Sigmoid colon (tissue), 4 donors: ENCODE measurements at regions not wholly inside any gene's neighbourhood (a gene's known extent, or its start where the extent isn't known, plus 50 kb on each side); places are given as distances from the start of the nearest gene placed in this dataset.

Experiments used
- CTCF ChIP-seq, 4 experiments: fragments of 450-650 bp in 3 of 4; fragments of 200-600 bp in 1 of 4; IDR thresholded peaks; one replicate each; pipeline ENCODE4 v1.5.1; 2016 to 2019; ENCODE audit warnings: antibody characterized with exemption in 4 of 4, mild to moderate bottlenecking in 3 of 4, moderate library complexity in 2 of 4
- POLR2A ChIP-seq, 2 donors: fragments of 450-650 bp; IDR thresholded peaks; one replicate each; pipeline ENCODE4 v1.6.1; 2016; ENCODE audit warnings: antibody characterized with exemption in 2 of 2, mild to moderate bottlenecking in 2 of 2, moderate library complexity in 2 of 2
- POLR2AphosphoS5 ChIP-seq, 4 donors: sonication (generic); formaldehyde crosslinking; IDR thresholded peaks; one replicate each; pipeline ENCODE4 v1.6.1; 2017; ENCODE audit warnings: antibody characterized with exemption in 4 of 4

- TF ChIP-seq POLR2A (IDR thresholded peaks at IDR 0.05): no peak
- no peak for TF ChIP-seq CTCF (IDR thresholded peaks at IDR 0.05)
- TF ChIP-seq POLR2AphosphoS5 (IDR thresholded peaks at IDR 0.05): no peak
Measured at GRCh38 chr14:101119830-101120571, 216.5 kb upstream of the RTL1 start.
